ENCODE measurements at regions not wholly inside any gene's neighbourhood (a gene's known extent, or its start where the extent isn't known, plus 50 kb on each side); places are given as distances from the start of the nearest gene placed in this dataset.

GRCh38 chr3:4029135-4029534 lies 229.9 kb downstream of the LRRN1 start:
- H3K4me3 ChIP-seq (ENCODE audit: insufficient read depth, low read depth, low read length): no peak overlapping the region
- H3K4me1 ChIP-seq (ENCODE audit: control insufficient read depth, insufficient read depth, low read length): no peaks in the 10 kb centered on the region
- H2AK9ac ChIP-seq (replicated peaks; ENCODE audit: low read depth, low read length, poor library complexity): no peak overlapping the region
- H3K27me3 ChIP-seq (ENCODE audit: control insufficient read depth, insufficient read depth, low read length): no peaks in the 10 kb centered on the region
- ChIA-PET POLR2A (ENCODE audit: unreplicated experiment) (no interaction called here), CTCF (no interaction called here)
- in situ Hi-C loops (cut with MboI; ENCODE audit: low sequenced_read_pairs): no loop called here
- no peak overlapping the region for H2BK15ac ChIP-seq (ENCODE audit: low read depth, low read length)
- no peak overlapping the region for H2AFZ ChIP-seq (replicated peaks; ENCODE audit: low read length, poor library complexity)
- no peak overlapping the region for H3K9ac ChIP-seq (ENCODE audit: low read depth, low read length)
- no peaks in the 10 kb centered on the region for H4K20me1 ChIP-seq (ENCODE audit: insufficient read depth, low read length)
- no peak overlapping the region for H3K4ac ChIP-seq (ENCODE audit: low read depth, low read length)
- H3K14ac ChIP-seq (replicated peaks; ENCODE audit: low read depth, low read length): no peak overlapping the region
- no peak overlapping the region for H4K5ac ChIP-seq (ENCODE audit: low read depth, low read length)
- no peak overlapping the region for H2BK5ac ChIP-seq (ENCODE audit: low read depth, low read length, poor library complexity, severe bottlenecking)
- H3K9me3 ChIP-seq (ENCODE audit: control insufficient read depth, insufficient read depth, low read length): peaks cover 9% of the 10 kb centered on the region
- no peak overlapping the region for H2BK20ac ChIP-seq (ENCODE audit: low read depth, low read length)
- DNase-seq (no peak), ATAC-seq (ENCODE audit: low read depth) (no peak)
- no peak for TF ChIP-seq MAFK (IDR thresholded peaks at IDR 0.05; ENCODE audit: low read depth, low read length)
- H3K18ac ChIP-seq (ENCODE audit: low read depth, low read length): no peak overlapping the region
- H3K36me3 ChIP-seq (ENCODE audit: control insufficient read depth, insufficient read depth, low read length): no peaks in the 10 kb centered on the region
- no TSS peak for BruUV-seq (replicated peaks)
- H4K91ac ChIP-seq (ENCODE audit: insufficient read depth, low read depth, low read length): no peak overlapping the region
- intact Hi-C loops (cut with micrococcal nuclease): no loop called here
- no peak overlapping the region for H4K8ac ChIP-seq (ENCODE audit: low read depth in 2 of 2, low read length in 2 of 2)
- no peak overlapping the region for H3K27ac ChIP-seq (ENCODE audit: insufficient read depth, low read length)
- H3K56ac ChIP-seq (ENCODE audit: extremely low read depth, insufficient read depth, low read length): no peak overlapping the region
- dilution Hi-C loops (cut with HindIII; ENCODE audit: low sequenced_read_pairs, unreplicated experiment): no loop called here
- H3K4me2 ChIP-seq (ENCODE audit: low read depth, low read length): no peak overlapping the region
- WGBS, 2 experiments (ENCODE audit: extremely low coverage in 2 of 2, insufficient read length in 1 of 2): 48% methylated on average over 3 of the region's 7 CpGs; no CpG with 5 or more reads in 1 of the 2 experiments
- H3K9me1 ChIP-seq (ENCODE audit: insufficient read depth, low read length): no peaks in the 10 kb centered on the region
- no peak overlapping the region for H2BK120ac ChIP-seq (ENCODE audit: low read depth, low read length)
- no peak overlapping the region for H2AK5ac ChIP-seq (ENCODE audit: low read depth, low read length)
- no peak overlapping the region for H3K23ac ChIP-seq (ENCODE audit: low read depth, low read length)
- H3K79me1 ChIP-seq (ENCODE audit: low read depth in 1 of 2, low read length in 2 of 2): no peaks in the 10 kb centered on the region

Measured in IMR-90 (cell line).